GM12873 (cell line): ENCODE measurements at regions not wholly inside any gene's neighbourhood (a gene's known extent, or its start where the extent isn't known, plus 50 kb on each side); places are given as distances from the start of the nearest gene placed in this dataset.

ENCODE experiments used
- TF ChIP-seq, protein P1 (sequence below): IDR thresholded peaks from 2 replicates; pipeline ENCODE4 v1.5.1; 2012; ENCODE audit warnings: low read depth, mild to moderate bottlenecking, moderate library complexity, low read length, control low read depth; ENCODE audit not compliant: insufficient read depth; ENCODE audit errors: missing control alignments

DNA sequence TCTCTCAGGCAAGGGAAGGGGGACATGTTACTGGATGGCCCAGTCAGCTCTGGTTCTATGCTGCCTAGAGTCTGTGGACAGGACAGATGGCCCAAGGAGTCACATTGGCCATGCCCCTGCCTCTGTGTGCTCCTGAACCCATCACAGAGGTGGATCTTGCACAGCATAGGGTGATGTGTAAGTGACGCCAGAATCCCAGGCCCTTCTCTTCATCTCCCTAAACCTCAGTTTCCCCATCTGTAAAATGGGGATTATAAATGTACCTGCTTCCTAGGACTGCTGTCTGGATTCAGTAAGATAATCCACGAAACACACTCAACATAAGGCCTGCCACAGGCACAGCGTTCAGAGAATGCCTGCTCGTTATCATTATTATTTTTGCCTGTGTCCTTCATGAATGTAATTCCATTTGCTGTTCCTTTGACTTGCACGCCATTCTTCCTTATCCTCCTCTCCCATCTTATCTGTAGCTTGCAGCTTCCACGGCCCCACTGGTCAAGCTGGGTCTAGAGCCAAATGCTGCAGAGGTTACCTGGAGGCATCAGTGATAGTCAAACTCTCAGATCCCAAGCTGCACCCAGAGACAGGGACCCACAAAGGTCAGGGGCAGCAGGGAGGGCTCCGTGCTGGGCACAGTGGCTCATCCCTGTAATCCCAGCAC lies 207.0 kb downstream of the MN1 start:
- TF ChIP-seq, protein P1, sequence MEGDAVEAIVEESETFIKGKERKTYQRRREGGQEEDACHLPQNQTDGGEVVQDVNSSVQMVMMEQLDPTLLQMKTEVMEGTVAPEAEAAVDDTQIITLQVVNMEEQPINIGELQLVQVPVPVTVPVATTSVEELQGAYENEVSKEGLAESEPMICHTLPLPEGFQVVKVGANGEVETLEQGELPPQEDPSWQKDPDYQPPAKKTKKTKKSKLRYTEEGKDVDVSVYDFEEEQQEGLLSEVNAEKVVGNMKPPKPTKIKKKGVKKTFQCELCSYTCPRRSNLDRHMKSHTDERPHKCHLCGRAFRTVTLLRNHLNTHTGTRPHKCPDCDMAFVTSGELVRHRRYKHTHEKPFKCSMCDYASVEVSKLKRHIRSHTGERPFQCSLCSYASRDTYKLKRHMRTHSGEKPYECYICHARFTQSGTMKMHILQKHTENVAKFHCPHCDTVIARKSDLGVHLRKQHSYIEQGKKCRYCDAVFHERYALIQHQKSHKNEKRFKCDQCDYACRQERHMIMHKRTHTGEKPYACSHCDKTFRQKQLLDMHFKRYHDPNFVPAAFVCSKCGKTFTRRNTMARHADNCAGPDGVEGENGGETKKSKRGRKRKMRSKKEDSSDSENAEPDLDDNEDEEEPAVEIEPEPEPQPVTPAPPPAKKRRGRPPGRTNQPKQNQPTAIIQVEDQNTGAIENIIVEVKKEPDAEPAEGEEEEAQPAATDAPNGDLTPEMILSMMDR: no peak

DNA sequence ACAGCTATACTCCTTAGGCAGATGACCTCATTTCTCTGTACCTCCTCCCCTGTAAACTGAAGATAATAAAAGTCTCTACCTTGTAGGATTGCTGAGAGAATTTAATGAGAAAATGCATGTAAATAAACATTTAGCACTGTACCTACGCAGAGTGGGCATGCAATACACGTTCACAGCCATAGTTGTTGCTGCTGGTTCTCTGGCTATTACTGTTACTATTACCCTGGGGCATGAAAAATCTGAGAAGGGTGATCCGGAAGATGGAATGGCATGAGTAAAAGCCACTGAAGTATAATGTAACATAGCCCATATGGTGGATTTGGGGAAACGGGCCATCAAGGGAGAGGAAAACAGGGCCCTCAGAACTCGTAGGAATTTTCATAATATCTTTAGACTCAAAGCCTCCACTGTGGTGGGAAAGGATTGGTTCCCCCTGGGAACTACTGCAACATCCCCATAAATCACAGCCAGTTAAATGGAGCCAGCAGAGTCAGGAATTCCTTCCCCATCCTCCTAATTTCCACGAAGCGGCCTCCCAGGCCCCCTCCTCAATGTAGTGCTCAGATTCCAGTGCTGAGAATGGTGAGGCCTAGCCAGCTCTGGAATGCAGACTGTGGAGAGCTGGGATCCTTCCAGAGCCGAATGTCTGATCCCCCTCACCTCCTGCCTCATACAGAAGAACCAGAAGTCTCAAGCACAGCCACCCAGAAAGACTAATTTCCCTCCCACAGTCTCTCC lies 205.3 kb downstream of the MN1 start:
- TF ChIP-seq, protein P1: no peak

DNA sequence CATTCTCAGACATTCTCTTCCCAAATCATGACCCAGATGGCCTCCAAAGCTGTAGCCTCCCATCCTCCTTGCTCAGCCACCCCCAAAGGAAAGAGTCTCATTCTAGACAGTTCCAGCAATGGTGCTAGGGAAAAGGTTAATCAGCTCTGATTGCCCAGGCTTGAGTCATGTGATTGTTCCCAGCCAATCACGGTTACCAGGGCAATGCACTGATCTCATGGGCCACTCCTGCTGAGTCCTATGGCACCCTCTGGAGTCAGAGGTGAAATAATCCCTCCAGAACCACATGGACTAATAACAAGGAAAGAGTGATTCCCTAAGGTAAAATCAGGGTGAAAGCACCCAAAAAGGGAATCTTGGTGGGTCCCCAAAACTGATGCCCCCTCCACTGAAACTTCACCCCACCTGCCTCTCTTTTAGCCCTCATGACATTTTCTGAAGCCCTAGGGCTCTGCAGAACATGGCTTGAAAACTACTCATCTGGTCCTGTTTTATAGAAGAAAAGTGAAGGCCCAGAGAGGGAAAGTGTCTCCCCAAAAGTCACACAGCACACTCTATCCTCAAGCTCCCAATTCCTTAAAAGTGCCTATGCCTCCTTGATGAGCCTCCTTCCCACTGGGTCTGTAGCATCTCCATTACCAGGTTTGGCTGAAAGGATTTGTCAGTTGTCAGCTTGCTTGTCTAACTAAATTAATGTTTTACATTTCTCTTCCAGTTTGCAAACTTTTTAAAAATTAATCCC lies 203.7 kb downstream of the MN1 start:
- TF ChIP-seq, protein P1: no peak

GRCh38 chr22:27598792-27599191 lies 202.8 kb downstream of the MN1 start:
- TF ChIP-seq, protein P1: no peak

GRCh38 chr22:27601195-27601594 lies 200.4 kb downstream of the MN1 start:
- TF ChIP-seq, protein P1: no peak

DNA sequence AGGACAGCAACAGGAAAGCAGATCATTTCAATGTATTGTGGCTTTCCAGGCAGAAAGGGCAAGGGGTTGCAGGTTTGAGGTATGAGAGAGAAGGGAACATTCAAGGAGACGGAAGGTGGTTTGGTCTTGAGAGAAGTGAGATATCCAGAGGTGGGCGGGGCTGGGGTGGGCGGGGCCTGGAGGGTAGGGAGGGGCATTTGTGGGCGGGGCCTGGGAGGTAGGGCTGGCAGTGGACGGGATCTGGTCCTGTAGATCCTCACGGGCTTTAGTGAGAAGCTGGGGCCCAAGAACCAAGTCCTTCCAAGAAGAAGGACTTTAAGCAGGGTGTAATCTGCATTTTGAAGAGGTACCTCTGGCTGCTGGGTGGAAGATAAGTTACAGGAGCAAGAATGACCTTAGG lies 199.2 kb downstream of the MN1 start:
- TF ChIP-seq, protein P1: no peak
